DMS 273 (cell line): ENCODE measurements at regions not wholly inside any gene's neighbourhood (a gene's known extent, or its start where the extent isn't known, plus 50 kb on each side); places are given as distances from the start of the nearest gene placed in this dataset.
"Not testable (repeated sequence)": the region's sequence is repeated elsewhere in the genome, so short reads cannot be mapped to it uniquely, and the experiment has no call there.

ENCODE experiments used
- DNase-seq: peaks from one replicate; lab custom pipeline; 2025; ENCODE audit not compliant: unreplicated experiment; lab: John Stamatoyannopoulos, UW

DNA sequence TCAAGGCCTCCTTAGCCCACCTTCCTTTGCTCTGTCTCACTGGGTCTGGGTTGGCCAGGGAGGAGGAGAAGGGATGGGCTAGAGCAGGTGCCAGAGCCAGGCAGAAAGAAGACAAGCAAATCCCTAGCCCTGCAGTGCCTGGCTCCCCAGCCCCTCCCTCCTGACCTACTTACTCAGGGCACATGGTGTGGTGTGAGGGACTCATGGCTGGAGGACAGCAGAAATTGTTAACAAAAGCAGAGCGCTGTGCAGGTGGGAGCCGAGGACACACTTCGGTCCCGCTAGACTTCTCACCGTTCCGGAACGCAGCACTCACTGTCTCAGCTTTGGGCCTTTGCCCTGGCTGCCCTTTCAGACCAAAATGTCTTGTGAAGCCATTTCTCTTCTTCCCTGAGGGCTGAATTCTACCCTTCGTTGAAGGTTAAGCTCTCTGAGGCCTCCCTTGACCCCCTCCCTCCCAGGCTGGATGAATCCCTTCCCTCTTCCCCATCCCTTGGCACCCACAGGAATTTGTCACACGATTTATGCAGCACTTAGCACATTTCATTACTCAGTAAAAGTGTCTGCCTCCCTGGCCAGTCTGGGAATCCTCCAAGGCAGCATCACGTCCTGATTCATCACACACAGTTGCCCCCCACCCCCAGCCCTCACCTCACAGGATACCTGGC lies 263.9 kb upstream of the TRPC7 start:
- DNase-seq: no peak

- DNase-seq: no peak
These were observed 261.2 kb upstream of the TRPC7 start for GRCh38 chr5:136626531-136626930.

DNA sequence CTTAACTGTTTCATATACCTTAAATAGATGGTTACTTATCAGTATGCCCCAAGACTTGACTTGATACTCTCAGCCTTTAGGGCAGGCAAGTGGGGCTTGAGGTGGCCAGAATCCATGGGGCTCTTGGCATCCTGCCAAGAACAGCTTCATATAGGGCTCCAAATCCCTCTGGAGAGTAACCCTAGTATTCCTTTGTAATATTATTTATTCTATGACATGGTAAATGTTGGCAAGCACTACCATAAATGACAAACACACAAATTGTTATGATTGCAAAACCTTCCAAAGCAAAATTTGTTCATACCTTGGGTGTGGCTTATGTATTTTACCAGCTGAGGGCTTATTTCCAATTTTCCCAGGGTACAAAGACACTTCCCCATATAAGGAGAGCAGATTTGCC lies 257.4 kb upstream of the TRPC7 start:
- no peak for DNase-seq

DNA sequence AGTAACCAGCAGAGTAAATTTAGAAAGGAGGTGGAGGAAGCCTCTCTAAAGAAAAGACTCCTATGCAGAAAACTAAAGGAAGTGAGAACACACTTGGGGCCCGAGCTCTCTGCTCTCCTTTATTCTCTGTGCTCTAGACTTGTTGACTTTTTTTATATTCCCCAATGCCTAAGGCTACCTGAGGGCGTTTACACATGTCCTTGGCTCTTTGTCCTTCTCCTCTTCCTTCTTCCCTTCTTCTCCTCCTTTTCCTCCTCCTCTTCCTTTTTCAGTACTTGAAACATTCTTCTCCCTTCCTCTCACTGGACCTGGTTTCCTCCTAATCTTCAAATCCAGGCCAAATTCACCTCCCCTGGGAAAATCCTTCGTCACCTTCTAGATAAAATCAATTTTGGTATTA lies 256.4 kb upstream of the TRPC7 start:
- no peak for DNase-seq

DNA sequence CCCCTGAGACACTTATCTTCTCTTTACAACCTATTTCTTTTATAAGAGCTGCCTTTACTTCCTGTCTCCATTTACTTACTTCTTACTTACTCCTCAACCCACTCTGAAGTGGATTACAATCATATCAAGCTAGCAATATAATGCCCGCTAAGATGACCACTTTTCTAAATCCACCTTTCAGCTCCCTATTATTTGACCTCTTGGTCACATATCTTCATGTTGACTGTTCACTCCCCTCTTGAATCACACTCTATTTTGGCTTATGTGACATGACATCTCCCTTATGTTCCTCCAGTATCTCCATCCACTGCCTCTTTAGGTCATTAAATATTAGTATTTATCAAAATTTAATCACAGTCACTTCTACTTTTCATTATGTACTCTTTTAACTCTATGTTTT lies 255.3 kb upstream of the TRPC7 start:
- no peak for DNase-seq

- DNase-seq: no peak
These were observed 254.7 kb upstream of the TRPC7 start for GRCh38 chr5:136620016-136620419.

- no peak for DNase-seq
These were observed 254.2 kb upstream of the TRPC7 start for GRCh38 chr5:136619556-136619955.

DNA sequence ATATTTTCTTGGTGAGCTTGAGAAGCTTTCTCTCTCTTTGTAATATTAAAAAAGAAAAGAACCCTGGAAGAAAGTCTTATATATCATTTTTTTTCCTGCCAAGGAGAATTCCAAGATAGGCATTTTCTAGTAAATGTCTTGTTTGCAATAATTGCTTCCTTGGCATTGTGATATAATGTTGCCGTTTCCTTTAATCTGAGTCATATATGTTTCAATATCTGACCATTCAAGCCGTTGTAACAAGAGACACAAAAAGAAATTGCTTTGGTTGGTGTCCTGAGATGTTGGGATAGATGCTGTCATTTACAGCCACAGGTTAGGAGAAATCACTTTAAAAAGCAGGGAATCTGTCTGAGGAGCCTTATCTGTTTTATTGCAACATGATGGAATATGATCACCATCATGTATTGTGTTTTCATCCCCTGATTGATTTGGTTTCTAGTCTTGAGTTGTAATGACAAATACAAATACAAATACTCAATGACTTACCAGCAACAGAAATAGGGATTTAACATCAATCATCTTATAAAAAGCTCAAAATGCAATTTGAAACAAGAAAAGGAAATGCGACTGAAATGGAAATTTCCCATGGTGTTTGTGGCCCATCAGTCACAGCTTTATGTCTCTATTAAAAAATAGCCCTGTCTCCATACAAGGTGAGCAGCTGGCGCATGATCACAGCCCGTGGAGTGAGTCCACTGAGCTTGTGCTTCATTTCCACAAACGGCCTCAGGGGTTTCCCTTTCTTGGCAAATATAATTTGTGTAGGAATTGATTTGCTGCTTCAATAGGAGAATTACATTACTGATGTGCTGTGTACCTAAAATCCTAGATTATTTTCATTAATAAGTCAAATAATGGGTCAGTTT lies 250.1 kb upstream of the TRPC7 start:
- no peak for DNase-seq

DNA sequence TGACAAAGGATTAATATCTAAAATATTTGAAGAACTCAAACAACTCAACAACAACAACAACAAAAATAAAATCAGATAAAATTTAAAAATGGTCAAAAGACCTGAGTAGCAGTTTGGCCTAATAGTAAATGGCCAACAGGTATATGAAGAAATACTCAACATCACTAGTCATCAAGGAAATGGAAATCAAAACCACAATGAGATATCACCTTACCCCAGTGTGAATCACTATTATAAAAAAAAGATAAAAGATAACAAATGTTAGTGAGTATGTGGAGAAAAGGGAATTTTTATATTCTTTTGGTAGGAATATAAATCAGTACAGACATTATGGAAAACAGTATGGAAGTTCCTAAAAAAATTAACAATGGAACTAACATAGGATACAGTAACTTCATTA lies 247.9 kb upstream of the TRPC7 start:
- DNase-seq: no peak

GRCh38 chr5:136605638-136606037 lies 240.3 kb upstream of the TRPC7 start:
- no peak for DNase-seq

- no peak for DNase-seq
These were observed 235.0 kb upstream of the TRPC7 start for GRCh38 chr5:136600306-136600705.

DNA sequence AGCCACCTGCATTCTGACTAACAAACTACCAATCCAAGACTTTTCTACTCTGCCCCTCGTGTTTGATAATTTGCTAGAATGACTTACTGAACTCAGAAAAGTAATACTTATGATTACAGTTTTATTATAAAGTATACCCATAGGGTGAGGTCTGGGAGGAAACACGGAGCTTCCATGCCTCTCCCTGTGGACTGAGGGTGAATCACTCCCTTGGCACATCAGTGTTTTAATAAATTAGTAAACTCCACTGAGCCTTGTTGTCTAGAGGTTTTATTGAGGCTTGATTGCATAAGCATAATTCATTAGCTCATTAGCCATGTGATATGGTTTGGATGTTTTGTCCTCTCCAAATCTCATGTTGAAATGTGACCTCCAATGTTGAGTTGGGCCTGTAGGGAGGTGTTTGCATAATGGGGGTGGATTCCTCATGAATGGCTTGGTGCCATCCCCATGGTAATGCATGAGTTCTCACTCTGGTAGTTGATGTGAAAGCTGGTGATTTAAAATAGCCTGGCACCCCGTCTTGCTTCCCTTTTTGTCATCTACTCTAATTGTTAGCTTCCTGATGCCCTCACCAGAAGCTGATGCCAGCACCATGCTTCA lies 233.6 kb upstream of the TRPC7 start:
- DNase-seq: no peak

- DNase-seq: no peak
These were observed 229.1 kb upstream of the TRPC7 start for GRCh38 chr5:136594416-136594815.

DNA sequence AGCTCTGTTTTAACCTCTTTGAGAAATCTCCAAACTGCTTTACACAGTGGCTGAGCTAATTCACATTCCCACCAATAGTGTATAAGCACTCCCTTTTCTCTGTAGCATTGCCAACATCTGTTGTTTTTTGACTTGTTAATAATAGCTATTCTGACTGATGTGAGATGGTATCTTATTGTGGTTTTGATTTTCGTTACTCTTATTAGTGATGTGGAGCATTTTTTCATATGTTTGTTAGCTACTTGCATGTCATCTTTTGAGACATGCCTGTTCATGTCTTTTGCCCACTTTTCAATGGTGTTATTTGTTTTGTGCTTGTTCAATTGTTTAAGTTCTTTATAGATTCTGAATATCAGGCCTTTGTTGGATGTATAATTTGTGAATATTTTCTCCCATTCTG lies 225.2 kb upstream of the TRPC7 start:
- no peak for DNase-seq

DNA sequence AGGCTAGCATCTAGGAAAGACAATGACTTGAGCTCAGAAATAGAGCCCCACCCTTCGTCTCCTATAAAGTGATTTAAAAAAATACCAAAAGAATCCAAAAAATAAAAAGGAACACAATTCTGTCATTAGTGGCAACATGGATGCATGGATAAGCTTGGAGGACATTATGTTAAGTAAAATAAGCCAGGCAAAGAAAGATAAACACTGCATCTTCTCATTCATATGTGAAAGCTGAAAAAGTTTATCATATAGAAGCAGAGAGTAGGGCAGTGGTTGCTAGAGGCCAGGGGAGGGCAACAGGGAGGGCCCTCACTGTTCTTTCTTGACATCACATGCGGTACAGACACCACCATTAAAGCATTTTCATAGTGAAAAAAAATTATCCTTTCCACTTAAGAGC lies 220.9 kb upstream of the TRPC7 start:
- no peak for DNase-seq

DNA sequence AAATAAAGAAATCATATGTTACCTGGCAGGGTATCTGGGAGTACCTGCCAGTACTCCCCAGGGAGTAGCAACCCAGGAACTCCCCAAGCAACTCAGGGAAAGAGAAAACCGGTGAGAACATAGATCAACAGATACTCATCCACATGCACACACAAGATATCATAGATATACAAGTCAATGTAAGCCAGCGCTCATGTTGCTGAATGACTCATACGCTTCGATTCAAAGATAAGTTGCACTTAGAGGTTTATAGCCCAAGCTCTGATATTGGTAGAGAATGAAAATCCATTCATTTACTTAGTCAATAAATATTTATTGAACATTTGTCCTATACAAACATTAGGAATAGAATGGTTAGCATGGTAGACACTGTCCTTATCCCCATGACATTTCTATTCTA lies 219.1 kb upstream of the TRPC7 start:
- DNase-seq: no peak

GRCh38 chr5:136579238-136579637 lies 213.9 kb upstream of the TRPC7 start:
- no peak for DNase-seq

- not testable (repeated sequence) for DNase-seq
These were observed 204.5 kb upstream of the TRPC7 start for GRCh38 chr5:136569875-136570274.

DNA sequence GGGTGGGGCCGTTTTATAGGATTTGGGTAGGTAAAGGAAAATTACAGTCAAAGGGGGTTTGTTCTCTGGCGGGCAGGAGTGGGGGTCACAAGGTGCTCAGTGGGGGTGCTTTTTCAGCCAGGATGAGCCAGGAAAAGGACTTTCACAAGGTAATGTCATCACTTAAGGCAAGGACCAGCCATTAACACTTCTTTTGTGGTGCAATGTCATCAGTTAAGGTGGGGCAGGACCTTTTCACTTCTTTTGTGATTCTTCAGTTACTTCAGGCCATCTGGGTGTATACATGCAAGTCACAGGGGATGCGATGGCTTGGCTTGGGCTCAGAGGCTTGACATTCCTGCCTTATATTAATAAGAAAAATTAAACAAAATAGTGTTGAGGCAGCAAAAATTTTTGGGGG lies 200.1 kb upstream of the TRPC7 start:
- DNase-seq: not testable (repeated sequence)

DNA sequence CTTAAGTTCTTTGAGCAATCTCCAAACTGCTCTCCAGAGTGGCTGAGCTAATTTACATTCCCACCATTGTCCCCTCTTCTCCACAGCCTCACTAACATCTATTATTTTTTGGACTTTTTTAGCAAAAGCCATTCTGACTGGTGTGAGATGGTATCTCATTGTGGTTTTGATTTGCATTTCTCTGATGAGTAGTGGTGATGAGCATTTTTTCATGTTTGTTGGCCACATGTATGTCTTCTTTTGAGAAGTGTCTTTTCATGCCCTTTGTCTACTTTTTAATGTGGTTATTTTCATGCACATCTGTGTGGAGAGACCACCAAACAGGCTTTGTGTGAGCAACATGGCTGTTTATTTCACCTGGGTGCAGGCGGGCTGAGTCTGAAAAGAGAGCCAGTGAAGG lies 199.7 kb upstream of the TRPC7 start:
- DNase-seq: not testable (repeated sequence)

DNA sequence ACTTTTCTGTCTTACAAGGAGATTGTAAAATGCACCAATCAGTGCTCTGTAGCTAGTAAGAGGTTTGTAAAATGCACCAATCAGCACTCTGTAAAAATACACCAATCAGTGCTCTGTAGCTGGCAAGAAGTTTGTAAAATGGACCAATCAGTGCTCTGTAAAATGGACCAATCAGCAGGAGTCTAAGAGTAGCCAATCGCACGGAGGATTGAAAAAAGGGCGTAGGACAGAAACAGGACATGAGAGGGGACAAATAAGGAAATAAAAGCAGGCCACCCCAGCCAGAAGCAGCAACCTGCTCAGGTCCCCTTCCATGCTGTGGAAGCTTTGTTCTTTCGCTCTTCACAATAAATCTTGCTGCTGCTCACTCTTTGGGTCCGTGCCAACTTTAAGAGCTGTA lies 199.1 kb upstream of the TRPC7 start:
- DNase-seq: not testable (repeated sequence)

- no peak for DNase-seq
These were observed 198.1 kb upstream of the TRPC7 start for GRCh38 chr5:136563489-136563888.
